ENCODE measurements at regions not wholly inside any gene's neighbourhood (a gene's known extent, or its start where the extent isn't known, plus 50 kb on each side); places are given as distances from the start of the nearest gene placed in this dataset.

- H4K91ac ChIP-seq (replicated peaks; ENCODE audit: insufficient read length, low read length): no peak overlapping the region
- no peak overlapping the region for H2AK5ac ChIP-seq (ENCODE audit: low read depth, low read length)
- H3K4me2 ChIP-seq (ENCODE audit: insufficient read depth in 1 of 2, low read depth in 2 of 2, low read length in 2 of 2): no peak overlapping the region
- no peak overlapping the region for H3K18ac ChIP-seq (ENCODE audit: extremely low read depth, low read length)
- DNase-seq (ENCODE audit: low read depth in 1 of 2, low spot score in 2 of 2): no peak
- H3K27ac ChIP-seq (ENCODE audit: low read depth, low read length): no peak overlapping the region
- no peaks in the 10 kb centered on the region; a peak in 1 of 4 replicates for H3K9me3 ChIP-seq (ENCODE audit: insufficient read depth in 2 of 2, low read depth in 1 of 2, low read length in 1 of 2)
- no peaks in the 10 kb centered on the region for H3K79me1 ChIP-seq (ENCODE audit: low read depth, low read length)
- H2BK15ac ChIP-seq (ENCODE audit: low read length): no peak overlapping the region
- H3K56ac ChIP-seq (replicated peaks; ENCODE audit: insufficient read length, low read depth, low read length): no peak overlapping the region
- no peak overlapping the region for H2BK12ac ChIP-seq (ENCODE audit: low read depth, low read length)
- H3K14ac ChIP-seq (ENCODE audit: insufficient read length): no peak overlapping the region
- no peaks in the 10 kb centered on the region for H3K79me2 ChIP-seq (ENCODE audit: control insufficient read depth in 1 of 2, insufficient read depth in 2 of 2, low read length in 2 of 2)
- no peaks in the 10 kb centered on the region for H4K20me1 ChIP-seq (replicated peaks in 1 of 2; ENCODE audit: control insufficient read depth in 1 of 2, insufficient read depth in 2 of 2, low read length in 2 of 2)
- H3K27me3 ChIP-seq (replicated peaks in 1 of 4; ENCODE audit: control insufficient read depth in 3 of 4, extremely low read depth in 1 of 4, insufficient read depth in 3 of 4, low read length in 3 of 4): no peaks in the 10 kb centered on the region
- 87% methylated on average over 5 of the region's 5 CpGs; no CpG with 5 or more reads in 1 of the 2 experiments for WGBS, 2 experiments (ENCODE audit: extremely low coverage in 1 of 2, insufficient coverage in 1 of 2, insufficient read length in 1 of 2, insufficient replicate concordance in 2 of 2, low coverage in 1 of 2, low lambda C conversion rate in 2 of 2, missing lambda C conversion rate in 1 of 2)
- no peak overlapping the region for H2AFZ ChIP-seq (ENCODE audit: low read length)
- no peak overlapping the region for H2BK20ac ChIP-seq (ENCODE audit: low read length)
- H2BK120ac ChIP-seq (replicated peaks; ENCODE audit: low read depth, low read length): no peak overlapping the region
- FAIRE-seq: no peak
- no peaks in the 10 kb centered on the region for H3K4me1 ChIP-seq (replicated peaks in 1 of 4; ENCODE audit: control insufficient read depth in 3 of 4, insufficient read depth in 4 of 4, low read length in 3 of 4)
- H3K4me3 ChIP-seq (ENCODE audit: extremely low read depth in 1 of 4, insufficient read depth in 2 of 4, low read depth in 3 of 4, low read length in 4 of 4): no peak overlapping the region
- ChIA-PET CTCF (ENCODE audit: partially characterized antibody) (interaction anchor here (0.5 to 1.2 kb wide), 2 partner anchors 150 to 818 kb away, joined by 3 to 4 read pairs; no protein-coding TSS in a partner anchor), POLR2A (ENCODE audit: partially characterized antibody) (no interaction called here)
- H4K8ac ChIP-seq (ENCODE audit: extremely low read depth, insufficient read depth, low read length): no peak overlapping the region
- no peaks in the 10 kb centered on the region for H3K36me3 ChIP-seq (ENCODE audit: control insufficient read depth in 2 of 4, insufficient read depth in 4 of 4, low read length in 3 of 4)
- no peaks in the 10 kb centered on the region for H3K23me2 ChIP-seq (ENCODE audit: low read depth, low read length)
- no peak overlapping the region for H4K5ac ChIP-seq (ENCODE audit: insufficient read length, low read depth, low read length)
- H3K4ac ChIP-seq (replicated peaks; ENCODE audit: insufficient read length, low read depth, low read length): no peak overlapping the region
- no peak overlapping the region for H2BK5ac ChIP-seq (ENCODE audit: low read depth, low read length)
- no peak overlapping the region for H3K9ac ChIP-seq (replicated peaks in 1 of 4; ENCODE audit: extremely low read depth in 1 of 4, low read depth in 3 of 4, low read length in 3 of 4)
- no peak overlapping the region for H3K23ac ChIP-seq (ENCODE audit: insufficient read length)
- TF ChIP-seq NANOG (IDR thresholded peaks at IDR 0.05; ENCODE audit: insufficient read depth, low read depth, low read length, poor library complexity, severe bottlenecking) (no peak), E2F6 (IDR thresholded peaks at IDR 0.05) (no peak), CTBP2 (IDR thresholded peaks at IDR 0.05; ENCODE audit: borderline replicate concordance, insufficient read depth, insufficient read length, low read length) (no peak), POLR2AphosphoS5 (IDR thresholded peaks at IDR 0.05; ENCODE audit: low read depth, low read length) (no peak), EP300 (IDR thresholded peaks at IDR 0.05; ENCODE audit: borderline replicate concordance in 1 of 2, low read depth in 2 of 2, low read length in 2 of 2) (no peak), GTF2F1 (IDR thresholded peaks at IDR 0.05; ENCODE audit: borderline replicate concordance, low read depth, low read length) (no peak), PHF8 (conservative IDR thresholded peaks at IDR 0.05; ENCODE audit: low read depth, low read length) (no peak), CREB1 (IDR thresholded peaks at IDR 0.05) (no peak), NRF1 (IDR thresholded peaks at IDR 0.05; ENCODE audit: low read depth, low read length) (no peak), EZH2 (IDR thresholded peaks at IDR 0.05; ENCODE audit: low read depth, low read length, severe bottlenecking) (no peak), JUND (IDR thresholded peaks at IDR 0.05; ENCODE audit: low read length) (no peak), CHD2 (IDR thresholded peaks at IDR 0.05; ENCODE audit: low read length) (no peak), FOSL1 (IDR thresholded peaks at IDR 0.05; ENCODE audit: insufficient read depth, low read depth, low read length) (no peak), SP2 (IDR thresholded peaks at IDR 0.05; ENCODE audit: low read length) (no peak)
These were observed 221.6 kb downstream of the XPNPEP1 start for GRCh38 chr10:109701633-109702215.
